ENCODE measurements at regions not wholly inside any gene's neighbourhood (a gene's known extent, or its start where the extent isn't known, plus 50 kb on each side); places are given as distances from the start of the nearest gene placed in this dataset.

- H3K27ac ChIP-seq, result no peak overlapping the region
- H3K9me3 ChIP-seq, result no peaks in the 10 kb centered on the region
- DNase-seq, result no peak
- H3K4me3 ChIP-seq, result no peak overlapping the region
- intact Hi-C loops (cut with DNase I; ENCODE audit: low total_unique reads), result no loop called here
- H3K36me3 ChIP-seq, result no peaks in the 10 kb centered on the region
- TF ChIP-seq CTCF (IDR thresholded peaks at IDR 0.05), result no peak
- H3K27me3 ChIP-seq, result peaks cover 0 to 28% of the 10 kb centered on the region in 2 donors
- no peaks in the 10 kb centered on the region for H3K4me1 ChIP-seq
Measured at GRCh38 chr1:3984586-3984985, 84.5 kb upstream of the C1orf174 start.

- no peaks in the 10 kb centered on the region for H3K36me3 ChIP-seq
- H3K4me3 ChIP-seq, result no peak overlapping the region
- H3K9me3 ChIP-seq, result no peaks in the 10 kb centered on the region
- peaks cover 0 to 23% of the 10 kb centered on the region in 2 donors for H3K27me3 ChIP-seq
- no peak for TF ChIP-seq CTCF (IDR thresholded peaks at IDR 0.05)
- intact Hi-C loops (cut with DNase I; ENCODE audit: low total_unique reads), result no loop called here
- DNase-seq, result no peak
- no peaks in the 10 kb centered on the region for H3K4me1 ChIP-seq
- H3K27ac ChIP-seq, result no peak overlapping the region
Measured at GRCh38 chr1:3986686-3987218, 86.7 kb upstream of the C1orf174 start.

- Histone ChIP-seq H3K27ac (no peak overlapping the region), H3K9me3 (no peaks in the 10 kb centered on the region), H3K4me1 (no peaks in the 10 kb centered on the region), H3K4me3 (no peak overlapping the region), H3K36me3 (no peaks in the 10 kb centered on the region), H3K27me3 (peaks cover 0 to 17% of the 10 kb centered on the region in 2 donors)
- intact Hi-C loops (cut with DNase I; ENCODE audit: low total_unique reads), result no loop called here
- no peak for TF ChIP-seq CTCF (IDR thresholded peaks at IDR 0.05)
- no peak for DNase-seq
Measured at GRCh38 chr1:3987669-3988235, 87.7 kb upstream of the C1orf174 start.

GRCh38 chr1:3988431-3988830 is 88.4 kb upstream of the C1orf174 start:
- H3K36me3 ChIP-seq, result no peaks in the 10 kb centered on the region
- no peak for DNase-seq
- H3K9me3 ChIP-seq, result no peaks in the 10 kb centered on the region
- peaks cover 0 to 18% of the 10 kb centered on the region in 2 donors for H3K27me3 ChIP-seq
- TF ChIP-seq CTCF (IDR thresholded peaks at IDR 0.05), result no peak
- intact Hi-C loops (cut with DNase I; ENCODE audit: low total_unique reads), result no loop called here
- no peak overlapping the region for H3K4me3 ChIP-seq
- no peaks in the 10 kb centered on the region for H3K4me1 ChIP-seq
- H3K27ac ChIP-seq, result no peak overlapping the region

GRCh38 chr1:3989465-3989864 is 89.4 kb upstream of the C1orf174 start:
- no peaks in the 10 kb centered on the region for H3K9me3 ChIP-seq
- TF ChIP-seq CTCF (IDR thresholded peaks at IDR 0.05), result no peak
- H3K4me3 ChIP-seq, result no peak overlapping the region
- peaks cover 0 to 27% of the 10 kb centered on the region in 2 donors for H3K27me3 ChIP-seq
- no peak for DNase-seq
- intact Hi-C loops (cut with DNase I; ENCODE audit: low total_unique reads), result no loop called here
- no peaks in the 10 kb centered on the region for H3K36me3 ChIP-seq
- H3K27ac ChIP-seq, result no peak overlapping the region
- H3K4me1 ChIP-seq, result no peaks in the 10 kb centered on the region

Measured in tibial artery (tissue), 4 donors.